Astrocyte of the hippocampus (primary cell): ENCODE measurements at regions not wholly inside any gene's neighbourhood (a gene's known extent, or its start where the extent isn't known, plus 50 kb on each side); places are given as distances from the start of the nearest gene placed in this dataset.
A peak's percentile ranks its signal among the peaks of the same experiment; 100 is the strongest.

Experiments used
- DNase-seq: peaks from one replicate; pipeline ENCODE4 v3.0.0; 2011; ENCODE audit warnings: low read depth, low spot score

DNA sequence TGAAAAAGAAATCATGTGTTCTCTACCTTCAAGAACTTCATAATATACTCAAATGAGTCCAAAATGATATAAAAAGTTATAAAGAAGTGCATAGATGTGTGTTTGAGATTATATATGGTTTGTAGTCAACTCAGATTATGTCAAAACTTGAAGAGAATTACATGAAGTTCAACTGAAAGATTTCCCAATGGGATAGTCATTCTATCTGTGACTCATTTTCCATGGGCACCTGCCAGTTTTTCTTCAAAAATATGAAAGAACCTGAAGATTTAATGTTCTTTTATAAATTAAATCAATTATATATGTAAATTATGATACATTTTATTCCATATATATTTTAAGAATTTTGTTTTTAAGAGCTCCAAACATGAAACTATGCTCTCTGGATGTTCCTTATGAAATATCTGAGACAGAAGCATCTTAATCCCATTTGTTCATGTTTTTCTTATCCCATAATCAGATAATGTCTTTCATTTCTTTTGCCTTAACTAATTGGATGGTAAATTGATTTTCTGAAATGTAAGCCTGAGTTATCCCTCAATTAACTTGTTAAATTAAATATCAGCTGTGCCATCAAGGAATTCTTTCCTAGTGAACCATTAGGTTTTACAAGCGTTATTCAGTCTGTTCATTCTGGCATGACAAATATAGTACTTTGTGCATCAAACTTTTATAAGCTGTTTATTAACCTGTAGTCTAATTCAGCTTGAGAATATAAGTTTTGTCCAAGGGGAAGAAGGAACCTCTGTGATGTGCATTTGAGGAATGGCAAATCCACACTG is 387.1 kb downstream of the IPMK start:
- DNase-seq, result no peak

- DNase-seq, result no peak
These were observed 392.9 kb downstream of the IPMK start for GRCh38 chr10:57874810-57875209.

GRCh38 chr10:57867241-57867640 is 400.5 kb downstream of the IPMK start:
- peak; percentile 47 for DNase-seq

DNA sequence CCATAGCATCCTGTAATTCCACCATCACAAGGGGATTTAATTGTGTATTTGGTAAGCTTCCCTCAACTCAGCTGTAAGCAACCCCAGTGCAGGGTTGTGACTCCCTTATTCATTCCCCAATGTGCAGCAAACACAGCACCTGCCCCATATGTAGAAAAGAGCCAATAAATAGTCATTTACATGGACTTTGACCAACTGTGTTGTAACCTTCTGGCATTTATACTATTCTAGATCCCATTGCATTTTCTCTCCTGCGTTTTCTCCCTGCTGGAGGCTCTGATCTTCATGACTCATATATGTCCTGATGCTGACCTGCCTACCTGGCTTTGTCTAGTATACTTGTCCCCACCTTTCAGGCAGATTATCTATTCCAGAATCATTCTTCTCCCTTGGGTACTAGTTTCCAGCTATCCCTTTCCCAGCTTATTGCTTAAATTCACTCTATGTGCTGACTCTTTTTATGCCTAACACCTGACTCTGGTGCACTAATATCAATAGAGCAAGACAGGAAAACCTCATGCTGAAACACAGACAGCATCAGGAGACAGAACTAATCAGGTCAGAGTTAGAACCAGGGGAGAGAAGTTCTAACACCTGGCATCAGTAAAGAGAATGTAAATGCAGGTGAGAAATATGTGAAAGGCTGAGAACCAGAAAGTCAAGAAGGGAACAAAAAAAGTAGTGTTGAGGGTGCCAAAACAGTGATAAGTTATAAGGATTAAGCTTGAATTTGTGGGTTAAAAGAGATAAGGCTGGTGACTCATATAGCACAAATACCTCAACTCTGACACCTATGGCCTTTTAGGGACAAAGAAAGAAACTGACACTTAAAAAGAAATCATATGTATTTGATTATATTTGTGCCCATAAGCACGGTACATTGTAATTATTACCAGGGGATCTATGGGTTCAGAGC is 402.7 kb downstream of the IPMK start:
- no peak for DNase-seq

GRCh38 chr10:57849691-57850357 is 417.9 kb downstream of the IPMK start:
- DNase-seq, result peak; percentile 25

DNA sequence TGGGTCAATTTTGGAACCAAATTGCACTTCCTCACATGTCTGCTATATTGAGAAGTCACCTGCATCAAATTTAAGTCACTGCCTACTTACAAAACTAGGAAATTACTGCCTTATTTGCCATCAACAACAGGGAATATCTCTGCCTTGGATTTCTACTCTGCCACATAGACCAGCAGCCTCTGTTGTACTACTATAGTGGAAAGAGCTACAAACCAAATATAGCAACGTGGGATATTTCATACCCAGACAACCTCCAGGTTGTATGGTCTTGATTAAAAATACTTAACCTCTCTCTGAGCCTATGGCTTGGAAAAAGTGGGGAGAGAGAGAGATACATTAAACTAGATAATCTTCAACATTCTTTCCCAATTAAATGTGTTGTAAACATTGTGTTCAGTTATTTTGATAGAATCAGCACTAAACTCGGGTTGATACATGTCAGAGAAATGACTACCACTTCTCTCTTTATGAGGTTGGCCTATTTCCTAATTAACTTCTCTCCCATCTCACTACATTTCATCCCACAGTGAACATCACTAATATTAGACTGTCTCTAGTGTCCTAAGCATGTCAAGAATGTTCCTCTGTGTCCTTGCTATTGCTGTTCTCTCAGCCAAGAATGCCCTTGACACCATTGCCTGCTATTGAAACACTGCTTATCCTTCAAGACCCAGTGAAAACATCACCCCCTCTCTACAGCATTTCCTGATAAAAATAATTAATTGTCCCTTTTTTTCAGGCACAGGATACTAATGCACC is 421.2 kb downstream of the IPMK start:
- no peak for DNase-seq

DNA sequence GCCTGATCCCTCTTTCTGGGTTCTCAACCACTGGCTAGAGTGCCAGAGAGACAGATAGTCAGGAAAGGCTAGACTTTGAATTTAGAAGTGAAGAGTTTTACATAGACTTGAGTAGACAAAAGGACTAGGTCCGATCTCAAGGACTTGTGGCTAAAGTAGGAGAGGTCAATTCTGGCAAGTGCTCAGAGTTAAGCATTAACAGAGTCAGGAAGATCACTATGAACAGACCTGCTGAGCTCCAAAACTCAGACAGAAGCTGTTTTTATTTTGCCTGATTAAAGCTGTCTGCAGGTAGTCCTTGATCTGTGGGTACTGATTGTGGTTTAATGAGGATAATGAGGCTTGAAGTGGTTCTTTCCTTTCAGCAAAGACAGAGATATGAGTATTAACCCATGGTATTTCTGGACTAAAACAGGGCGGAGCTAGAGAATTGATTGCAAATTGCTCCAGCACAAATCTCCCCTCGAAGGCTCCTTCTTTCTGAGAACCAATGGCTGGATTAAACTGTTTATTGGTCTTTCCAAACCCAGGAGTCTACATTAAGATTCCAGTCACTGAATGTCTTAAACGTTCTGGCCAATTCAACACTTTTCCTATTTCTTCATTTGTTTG is 423.2 kb downstream of the IPMK start:
- DNase-seq, result no peak

DNA sequence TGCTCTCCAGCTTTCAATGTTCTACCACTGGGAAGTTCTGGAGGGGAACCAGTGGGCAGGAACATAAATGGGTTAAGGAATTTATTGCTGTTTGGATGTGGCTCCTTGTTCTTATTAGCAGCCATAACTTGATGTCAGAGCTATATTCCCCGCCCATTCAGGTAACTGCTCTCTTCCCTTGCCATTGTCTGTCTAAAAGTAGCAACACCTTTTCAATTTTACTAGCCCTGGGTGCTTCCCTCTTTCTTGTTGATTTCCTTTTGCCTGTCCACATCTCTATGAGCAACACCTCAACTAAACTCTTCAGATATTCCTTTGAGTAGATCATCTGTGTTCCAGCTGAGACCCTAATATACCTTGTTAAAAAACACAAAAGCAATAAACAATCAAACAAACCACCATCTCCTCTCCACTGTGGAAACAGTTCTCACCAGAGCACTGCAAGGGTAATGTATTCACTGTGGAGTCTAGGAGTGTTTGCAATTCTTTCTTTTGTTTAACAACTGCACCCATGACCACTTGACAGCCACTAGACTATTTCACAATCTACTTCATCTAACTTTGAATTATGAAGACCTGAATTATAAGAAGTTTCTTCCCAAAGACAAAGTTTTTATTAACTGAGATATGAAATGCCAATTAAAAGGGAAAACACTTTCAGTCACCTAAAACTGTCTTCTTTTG is 436.7 kb downstream of the IPMK start:
- peak; percentile 7 for DNase-seq

DNA sequence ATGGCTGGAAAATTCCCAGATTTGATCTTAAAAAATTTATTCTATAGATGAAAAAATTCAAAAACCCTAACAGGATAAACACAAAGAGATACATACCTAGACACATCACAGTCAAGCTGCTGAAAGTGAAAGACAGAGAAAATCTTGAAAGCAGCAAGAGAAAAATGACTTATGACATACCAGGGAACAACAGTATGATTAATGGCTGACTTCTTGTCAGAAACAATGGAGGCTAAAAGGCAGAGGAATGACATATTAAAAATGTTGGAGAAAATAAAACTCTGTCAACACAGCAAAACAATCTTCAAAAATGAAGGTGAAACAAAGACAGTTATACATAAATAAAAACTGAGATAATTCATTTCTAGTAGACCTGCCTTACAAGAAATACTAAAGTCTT is 442.7 kb downstream of the IPMK start:
- no peak for DNase-seq

- no peak for DNase-seq
These were observed 444.3 kb downstream of the IPMK start for GRCh38 chr10:57823398-57823797.

- no peak for DNase-seq
These were observed 444.7 kb downstream of the IPMK start for GRCh38 chr10:57822965-57823364.

DNA sequence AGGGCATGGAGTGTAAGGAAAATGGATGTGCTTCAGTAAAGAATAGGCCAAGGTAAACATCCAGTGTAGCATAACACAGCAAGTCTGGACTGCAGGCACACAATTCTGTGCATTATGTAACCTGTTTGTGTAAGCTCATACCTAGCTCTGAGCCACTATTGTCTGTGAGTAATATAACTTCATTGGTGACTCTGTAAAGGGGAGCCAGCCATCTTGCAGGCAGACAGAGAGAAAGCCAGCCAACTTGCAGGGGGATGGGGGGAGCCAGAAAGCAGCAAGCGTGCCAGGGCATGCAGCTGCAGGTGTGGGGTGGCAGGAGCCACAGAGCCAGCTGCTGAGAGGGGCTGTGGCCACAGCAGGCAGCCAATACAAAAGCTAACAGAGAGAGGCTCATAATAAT is 449.2 kb downstream of the IPMK start:
- no peak for DNase-seq

DNA sequence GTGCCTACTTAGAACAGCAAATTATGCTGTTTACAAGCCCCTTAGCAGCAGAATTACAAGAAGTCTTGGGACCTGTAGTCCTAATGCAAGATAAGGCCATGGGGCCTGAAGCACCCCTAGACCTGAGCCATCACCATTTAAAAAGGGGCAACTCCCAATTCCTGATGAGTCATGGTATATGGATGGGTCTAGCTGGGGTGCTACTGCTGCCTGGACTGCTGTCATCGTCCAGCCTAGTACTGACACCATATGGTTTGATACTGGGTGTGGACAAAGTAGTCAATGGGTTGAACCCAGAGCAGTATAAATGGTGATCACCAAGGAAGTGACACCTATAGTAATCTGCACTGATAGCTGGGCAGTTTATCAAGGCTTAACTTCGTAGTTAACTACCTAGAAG is 450.0 kb downstream of the IPMK start:
- DNase-seq, result no peak

GRCh38 chr10:57815949-57816348 is 451.7 kb downstream of the IPMK start:
- no peak for DNase-seq

GRCh38 chr10:57809961-57810360 is 457.7 kb downstream of the IPMK start:
- DNase-seq, result no peak

DNA sequence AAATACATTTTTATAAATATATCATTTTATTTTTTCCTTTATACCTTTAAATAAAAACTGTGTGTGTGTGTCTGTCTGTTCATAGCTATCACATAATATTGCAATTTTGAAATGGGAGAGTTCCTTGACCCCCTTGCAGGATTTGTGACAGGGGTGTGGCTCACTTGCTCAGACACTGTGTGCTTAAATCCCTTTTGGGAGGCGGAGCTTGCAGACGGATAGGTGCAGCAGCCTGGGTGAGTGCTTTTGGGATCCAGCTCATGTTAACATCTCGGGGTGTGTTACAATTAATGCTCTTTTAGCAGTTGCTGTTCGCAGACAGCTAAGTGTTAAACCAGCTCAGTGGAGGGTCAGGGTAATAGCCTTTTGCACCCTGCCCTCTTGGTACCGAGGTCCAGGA is 459.8 kb downstream of the IPMK start:
- no peak for DNase-seq

DNA sequence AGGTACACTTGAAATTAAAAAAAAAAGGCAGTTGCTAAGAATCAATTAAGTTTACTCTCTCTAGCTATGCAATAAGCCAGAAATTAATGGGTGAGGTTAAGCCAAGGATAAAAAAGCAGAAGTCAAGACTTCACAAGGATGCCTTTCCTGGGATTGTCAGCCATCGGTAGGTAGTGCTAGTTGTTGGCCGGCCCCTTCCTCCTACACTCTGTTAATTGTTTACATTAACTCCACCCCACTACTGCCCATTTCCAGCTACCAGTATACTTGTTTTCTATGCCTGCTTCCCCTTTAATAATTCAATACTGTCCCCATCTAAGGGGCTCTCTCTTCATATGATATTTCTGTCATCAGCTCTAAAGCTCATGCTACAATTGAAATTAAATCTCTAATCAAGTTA is 461.0 kb downstream of the IPMK start:
- DNase-seq, result no peak

DNA sequence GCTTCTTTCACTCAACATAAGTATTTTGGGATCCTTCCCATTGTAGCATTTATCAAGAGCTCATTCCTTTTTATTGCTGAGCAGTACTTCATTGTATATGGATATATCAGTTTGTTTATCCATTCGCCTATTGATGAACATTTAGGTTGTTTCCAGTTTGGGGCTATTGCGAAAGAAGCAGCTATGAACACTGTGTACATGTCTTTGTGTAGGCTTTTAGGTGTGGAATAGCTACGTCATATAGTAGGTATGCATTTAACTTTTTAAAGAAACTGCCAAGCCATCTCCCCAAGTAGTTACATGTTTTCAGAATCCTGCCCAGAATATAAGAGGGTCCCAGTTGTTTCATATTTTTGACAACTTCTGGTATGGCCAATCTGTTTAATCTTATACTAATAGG is 468.1 kb downstream of the IPMK start:
- DNase-seq, result no peak

- DNase-seq, result no peak
These were observed 468.9 kb downstream of the IPMK start for GRCh38 chr10:57798830-57799229.

DNA sequence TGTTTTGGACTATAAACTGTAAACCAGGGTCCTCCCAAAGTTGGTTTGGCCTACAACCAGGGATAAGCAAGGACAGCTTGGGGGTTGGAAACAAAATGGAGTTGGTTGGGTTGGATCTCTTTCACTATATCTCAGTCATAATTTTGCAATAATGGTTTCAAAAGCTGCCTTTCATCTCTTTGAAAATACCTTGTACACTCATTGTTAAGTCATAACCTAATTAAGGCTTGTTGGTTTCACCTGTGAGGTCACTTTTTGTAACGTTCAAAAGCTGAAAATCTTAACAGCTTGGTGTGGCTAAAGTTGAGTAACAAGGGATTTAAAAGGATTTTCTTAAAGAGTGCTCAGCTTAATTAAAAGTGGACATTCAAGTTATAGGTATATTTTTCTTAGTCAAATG is 476.1 kb downstream of the IPMK start:
- DNase-seq, result no peak

DNA sequence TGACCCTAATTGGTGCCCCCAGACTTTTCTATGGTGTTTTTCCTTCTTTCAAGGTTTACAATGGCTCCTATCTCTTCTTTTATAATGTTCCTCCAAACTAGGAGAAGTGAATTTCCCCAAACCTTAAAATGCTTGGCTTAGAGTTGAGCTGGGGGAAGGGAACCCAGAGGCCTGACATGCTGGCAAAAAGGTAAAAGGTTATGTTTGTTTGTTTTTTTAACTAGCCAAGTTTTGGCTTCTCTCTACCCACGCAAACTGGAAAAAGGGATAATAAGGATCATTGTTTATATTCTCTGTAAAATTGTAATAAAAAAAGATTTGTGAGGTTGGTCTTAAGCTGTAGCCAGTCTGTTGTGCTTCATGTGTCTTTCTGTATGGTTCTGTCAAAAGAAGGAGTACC is 477.0 kb downstream of the IPMK start:
- no peak for DNase-seq
